ENCODE measurements at regions not wholly inside any gene's neighbourhood (a gene's known extent, or its start where the extent isn't known, plus 50 kb on each side); places are given as distances from the start of the nearest gene placed in this dataset.

DNA sequence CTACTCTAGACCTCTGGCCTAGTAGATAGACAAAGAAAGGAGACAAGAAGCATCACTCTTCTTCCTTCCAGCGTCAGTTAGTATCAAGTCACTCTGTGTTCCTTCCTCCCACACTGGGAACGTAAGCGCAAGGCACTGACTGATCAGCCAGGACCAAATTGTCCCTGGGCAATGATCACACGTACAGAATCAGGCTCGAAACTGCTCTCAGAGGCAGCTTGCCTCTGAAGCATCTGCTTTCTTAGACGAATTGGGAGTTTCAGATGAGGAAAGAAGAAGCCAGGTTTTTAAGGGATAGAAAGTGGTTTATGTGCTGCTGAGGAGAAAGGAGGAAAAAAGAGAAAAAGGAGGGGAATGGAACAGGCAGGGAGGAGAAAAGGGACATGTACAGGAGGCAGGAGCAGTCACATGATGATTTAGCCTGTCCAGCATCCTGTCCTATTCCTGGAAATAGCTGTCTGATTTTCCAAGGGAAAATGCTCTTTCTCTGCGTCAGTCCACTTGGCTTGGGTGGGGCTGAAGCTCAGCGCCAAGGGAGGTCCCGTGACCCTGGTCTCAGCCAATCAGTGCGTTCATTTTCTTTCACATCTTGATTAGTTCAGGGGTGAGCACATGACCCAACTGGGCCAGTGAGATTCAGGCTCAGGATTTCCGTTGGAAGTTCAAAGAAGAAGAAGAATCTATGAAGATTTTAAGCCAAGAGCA is 102.0 kb upstream of the PRICKLE2 start:
- DNase-seq (ENCODE audit: low spot score in 2 of 2) (no peak), FAIRE-seq (no peak)

DNA sequence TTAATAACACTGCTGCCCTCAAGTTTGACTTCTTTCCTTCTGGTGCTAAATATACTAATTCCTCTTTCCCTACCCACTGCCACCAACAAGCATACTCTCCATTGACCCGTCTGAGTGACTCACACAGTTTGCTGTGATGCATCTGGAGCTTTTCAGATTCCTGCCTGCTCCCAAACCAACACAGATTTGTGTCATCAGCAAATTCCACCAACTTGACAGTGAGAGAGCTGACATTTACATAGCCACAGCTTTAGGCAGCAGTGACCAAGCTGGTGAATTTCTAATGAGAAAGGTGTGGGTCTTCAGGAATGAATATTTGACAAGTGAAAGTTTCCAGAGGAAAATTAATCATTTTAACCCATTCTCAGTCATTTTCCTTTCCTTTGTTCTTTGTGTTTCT is 96.5 kb upstream of the PRICKLE2 start:
- FAIRE-seq (no peak), DNase-seq (ENCODE audit: low spot score in 2 of 2) (no peak)

DNA sequence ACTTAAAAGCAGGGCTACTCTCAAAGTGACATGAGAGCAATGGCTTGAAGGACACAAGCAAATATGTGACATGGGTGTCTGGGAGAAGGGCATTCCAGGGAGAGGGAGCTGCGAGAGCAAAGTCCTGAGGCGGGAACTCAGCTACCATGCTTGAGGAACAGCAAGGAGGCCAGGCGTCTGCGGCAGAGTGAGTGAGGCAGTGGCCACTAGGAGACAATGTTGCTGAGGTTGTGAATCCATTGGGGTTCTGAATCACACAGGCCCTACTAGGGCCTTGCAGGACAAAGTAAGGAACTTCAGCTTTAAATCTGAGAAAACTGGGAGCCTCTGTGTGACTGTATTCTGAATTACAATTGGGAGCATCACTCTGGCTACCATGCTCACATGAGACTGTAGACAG is 94.1 kb upstream of the PRICKLE2 start:
- FAIRE-seq (no peak), DNase-seq (ENCODE audit: low spot score in 2 of 2) (no peak)

GRCh38 chr3:64318668-64319271 is 93.5 kb upstream of the PRICKLE2 start:
- FAIRE-seq, result no peak

DNA sequence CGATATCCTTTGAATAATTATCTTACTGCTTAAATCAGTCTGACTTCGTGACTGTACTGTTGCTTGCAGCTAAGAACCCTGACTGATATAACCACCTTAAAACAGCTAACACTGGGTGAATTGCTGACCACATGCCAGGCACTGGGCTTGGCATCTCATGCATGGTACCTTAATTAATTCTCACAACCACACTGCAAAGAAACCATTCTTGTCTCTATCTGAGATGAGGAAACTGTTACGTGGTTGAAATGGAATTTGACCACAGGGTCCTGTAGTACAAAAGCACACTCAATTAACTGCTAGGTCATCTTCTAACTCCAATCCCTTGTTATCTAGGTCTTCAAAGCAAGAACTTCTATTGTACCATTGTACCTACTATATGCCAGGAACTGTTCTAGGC is 92.7 kb upstream of the PRICKLE2 start:
- no peak for FAIRE-seq
- DNase-seq (ENCODE audit: low spot score in 2 of 2), result no peak

More at GRCh38 chr3:64318668-64319271, 93.5 kb upstream of the PRICKLE2 start:
- no peak for DNase-seq (ENCODE audit: low spot score in 2 of 2)

DNA sequence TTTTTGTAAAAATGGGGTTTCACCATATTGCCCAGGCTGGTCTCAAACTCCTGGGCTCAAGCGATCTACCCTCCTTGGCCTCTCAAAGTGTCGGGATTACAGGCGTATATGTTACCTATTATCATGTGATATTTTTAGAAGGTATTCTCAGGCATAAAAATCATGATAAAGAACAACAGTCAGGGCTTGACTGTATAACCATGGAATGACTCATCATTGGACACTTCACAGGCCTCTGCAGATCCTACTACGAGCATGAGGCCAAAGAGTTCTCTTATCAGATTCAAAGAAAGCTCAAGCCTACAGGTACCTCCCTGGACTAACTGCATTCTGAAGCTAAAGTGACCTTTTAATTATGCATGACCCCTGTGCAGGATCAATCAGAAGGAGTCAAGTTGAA is 91.7 kb upstream of the PRICKLE2 start:
- FAIRE-seq (no peak), DNase-seq (ENCODE audit: low spot score in 2 of 2) (no peak)

DNA sequence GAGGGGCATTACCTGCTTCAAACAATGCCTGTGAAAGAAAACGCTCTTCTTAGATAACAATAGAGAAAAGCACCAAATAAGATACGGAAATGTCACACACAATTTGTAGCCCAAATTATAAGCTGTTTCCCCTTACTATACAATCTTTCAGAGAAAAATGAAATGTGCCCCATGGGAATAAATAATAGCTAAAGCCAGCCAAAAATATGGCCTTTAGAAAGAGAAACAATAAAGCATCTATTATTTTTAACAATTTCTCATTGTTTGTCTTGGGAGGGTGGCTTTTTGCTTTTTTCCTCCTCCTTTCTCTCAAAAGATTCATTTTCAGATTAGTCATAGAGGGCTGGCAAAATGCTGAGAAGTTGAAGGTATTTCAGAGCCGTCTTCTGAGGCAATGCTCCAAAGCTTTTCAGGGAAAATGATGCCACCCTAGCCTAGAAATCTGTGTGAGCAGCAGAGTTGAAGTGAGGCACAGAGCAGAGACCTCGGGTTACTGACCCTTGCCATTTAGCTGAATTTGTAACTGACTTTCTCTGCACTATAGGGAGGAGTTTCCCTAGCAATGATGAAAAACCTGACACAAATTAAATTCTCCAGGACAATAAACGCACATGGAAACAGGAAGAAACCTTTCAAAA is 86.3 kb upstream of the PRICKLE2 start:
- no peak for FAIRE-seq
- no peak for DNase-seq (ENCODE audit: low spot score in 2 of 2)

- FAIRE-seq, result no peak
Observed at GRCh38 chr3:64308931-64309330, 83.7 kb upstream of the PRICKLE2 start.

DNA sequence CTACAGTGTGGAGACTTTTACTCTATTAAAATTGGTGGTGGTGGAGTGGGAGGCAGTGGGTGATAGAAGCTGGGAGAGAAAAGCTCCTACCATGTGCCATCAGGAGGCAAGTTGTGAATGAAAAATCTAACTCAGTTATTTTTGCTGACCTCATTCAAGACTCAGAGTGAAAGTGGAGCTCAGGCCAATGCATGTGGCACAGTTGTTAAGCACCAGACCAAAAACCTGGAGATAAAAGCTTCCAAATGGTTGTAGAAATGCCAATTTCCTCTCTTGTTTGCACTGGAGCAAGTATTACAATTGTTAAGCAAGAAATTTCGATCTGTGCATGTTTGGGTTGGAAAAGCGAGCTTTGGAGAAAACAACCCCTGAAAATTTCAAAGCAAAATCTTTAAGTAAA is 81.5 kb upstream of the PRICKLE2 start:
- DNase-seq (ENCODE audit: low spot score in 2 of 2) (no peak), FAIRE-seq (no peak)

More at GRCh38 chr3:64308931-64309330, 83.7 kb upstream of the PRICKLE2 start:
- no peak for DNase-seq (ENCODE audit: low spot score in 2 of 2)

DNA sequence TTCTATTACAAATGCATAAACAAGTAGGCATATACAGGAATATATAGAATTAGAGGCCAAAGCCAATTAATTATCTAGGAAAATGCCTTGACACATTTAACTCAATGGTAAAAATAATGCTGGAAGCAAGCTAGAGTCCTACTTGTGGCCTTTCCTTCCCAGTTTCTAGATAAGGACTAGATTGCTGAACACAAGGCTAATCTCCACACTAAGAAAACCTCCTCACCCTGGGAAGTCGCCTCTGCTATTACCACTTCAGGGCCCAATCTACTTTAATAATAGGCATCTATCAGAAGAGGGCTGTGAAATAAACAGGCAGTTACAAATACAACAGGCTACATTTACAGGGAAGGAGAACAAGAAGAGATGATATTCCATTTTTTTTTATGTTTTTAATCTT is 80.5 kb upstream of the PRICKLE2 start:
- FAIRE-seq, result no peak
- DNase-seq (ENCODE audit: low spot score in 2 of 2), result no peak

- no peak for DNase-seq (ENCODE audit: low spot score in 2 of 2)
Observed at GRCh38 chr3:64304828-64305410, 79.7 kb upstream of the PRICKLE2 start.

GRCh38 chr3:64303881-64304280 is 78.6 kb upstream of the PRICKLE2 start:
- no peak for FAIRE-seq
- DNase-seq (ENCODE audit: low spot score in 2 of 2), result no peak

More at GRCh38 chr3:64304828-64305410, 79.7 kb upstream of the PRICKLE2 start:
- no peak for FAIRE-seq

- DNase-seq (ENCODE audit: low spot score in 2 of 2) (no peak), FAIRE-seq (no peak)
Observed at GRCh38 chr3:64303401-64303800, 78.1 kb upstream of the PRICKLE2 start.

GRCh38 chr3:64301476-64301875 is 76.2 kb upstream of the PRICKLE2 start:
- FAIRE-seq (no peak), DNase-seq (ENCODE audit: low spot score in 2 of 2) (no peak)

GRCh38 chr3:64300790-64301423 is 75.6 kb upstream of the PRICKLE2 start:
- DNase-seq (ENCODE audit: low spot score in 2 of 2), result no peak

GRCh38 chr3:64299206-64299605 is 73.9 kb upstream of the PRICKLE2 start:
- FAIRE-seq (no peak), DNase-seq (ENCODE audit: low spot score in 2 of 2) (no peak)

More at GRCh38 chr3:64300790-64301423, 75.6 kb upstream of the PRICKLE2 start:
- no peak for FAIRE-seq

GRCh38 chr3:64297563-64297962 is 72.3 kb upstream of the PRICKLE2 start:
- FAIRE-seq (no peak), DNase-seq (ENCODE audit: low spot score in 2 of 2) (no peak)

- FAIRE-seq, result no peak
Observed at GRCh38 chr3:64295594-64295993, 70.3 kb upstream of the PRICKLE2 start.

DNA sequence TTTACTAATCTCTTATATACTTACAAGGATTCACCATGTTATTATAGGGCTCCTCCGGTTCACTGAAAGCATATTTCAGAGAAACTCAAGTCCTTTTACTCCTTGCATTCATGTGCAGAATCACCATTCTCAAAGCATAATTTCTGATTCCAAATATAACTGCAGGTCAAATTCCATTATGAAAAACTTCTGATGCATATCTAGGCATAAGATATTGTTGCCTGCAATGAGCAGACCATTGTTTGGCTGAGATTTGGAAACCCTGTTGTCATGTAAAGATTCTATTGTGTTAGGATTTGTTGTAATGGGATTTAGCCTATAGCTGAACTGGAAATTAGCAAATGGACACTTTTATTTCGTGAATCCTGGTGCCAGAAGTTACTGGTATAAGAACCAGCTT is 69.5 kb upstream of the PRICKLE2 start:
- FAIRE-seq, result no peak
- DNase-seq (ENCODE audit: low spot score in 2 of 2), result no peak

More at GRCh38 chr3:64295594-64295993, 70.3 kb upstream of the PRICKLE2 start:
- DNase-seq (ENCODE audit: low spot score in 2 of 2), result no peak

GRCh38 chr3:64293121-64293520 is 67.9 kb upstream of the PRICKLE2 start:
- no peak for FAIRE-seq
- DNase-seq (ENCODE audit: low spot score in 2 of 2), result no peak

GRCh38 chr3:64291956-64292355 is 66.7 kb upstream of the PRICKLE2 start:
- FAIRE-seq, result no peak
- no peak for DNase-seq (ENCODE audit: low spot score in 2 of 2)

All from frontal cortex (tissue), 3 donors.